HepG2 (cell line): ENCODE measurements at regions not wholly inside any gene's neighbourhood (a gene's known extent, or its start where the extent isn't known, plus 50 kb on each side); places are given as distances from the start of the nearest gene placed in this dataset.

ENCODE experiments used
- POLR2A ChIP-seq, 2 experiments: IDR thresholded peaks; 2 replicates each; pipeline ENCODE4 v1.6.1; 2011; ENCODE audit warnings: low read depth in 2 of 2, low read length in 2 of 2, mild to moderate bottlenecking in 1 of 2, moderate library complexity in 1 of 2; ENCODE audit not compliant: insufficient read depth in 1 of 2
- REXO4 ChIP-seq: sonication (generic); formaldehyde crosslinking; IDR thresholded peaks from 2 replicates; pipeline ENCODE4 v1.8.0; 2022; ENCODE audit warnings: missing genetic modification reagents, mild to moderate bottlenecking, borderline replicate concordance
- SAP130 ChIP-seq: IDR thresholded peaks from 2 replicates; pipeline ENCODE4 v1.6.1; 2016; ENCODE audit warnings: low read depth
- SATB2 ChIP-seq: sonication (generic); formaldehyde crosslinking; IDR thresholded peaks from 2 replicates; pipeline ENCODE4 v1.5.0; 2020; ENCODE audit warnings: missing genetic modification reagents
- SCMH1 ChIP-seq: sonication (generic); formaldehyde crosslinking; IDR thresholded peaks from 2 replicates; pipeline ENCODE4 v1.9.0; 2021; ENCODE audit warnings: missing genetic modification reagents, mild to moderate bottlenecking, borderline replicate concordance
- SETDB1 ChIP-seq: sonication (generic); formaldehyde crosslinking; IDR thresholded peaks from 2 replicates; pipeline ENCODE4 v1.5.1; 2020; ENCODE audit warnings: missing genetic modification reagents, mild to moderate bottlenecking, borderline replicate concordance
- ZBTB40 ChIP-seq, 2 experiments: fragments of 450-650 bp in 1 of 2; sonication (generic) in 1 of 2; formaldehyde crosslinking in 1 of 2; IDR thresholded peaks; 2 replicates each; pipeline versions ENCODE4 v1.6.1 to v1.8.0; 2016 to 2022; ENCODE audit warnings: antibody characterized with exemption in 1 of 2, mild to moderate bottlenecking in 1 of 2, missing genetic modification reagents in 1 of 2
- ZNF225 ChIP-seq: sonication (generic); formaldehyde crosslinking; IDR thresholded peaks from 2 replicates; pipeline ENCODE4 v1.4.0; 2020; ENCODE audit warnings: mild to moderate bottlenecking, missing genetic modification reagents
- ZNF687 ChIP-seq: sonication (generic); formaldehyde crosslinking; IDR thresholded peaks from 2 replicates; pipeline ENCODE4 v1.5.1; 2020; ENCODE audit warnings: mild to moderate bottlenecking, missing genetic modification reagents, moderate library complexity
- TF ChIP-seq, protein P1 (sequence below): sonication (generic); formaldehyde crosslinking; conservative IDR thresholded peaks from 2 replicates; pipeline ENCODE4 v1.4.0; 2020; ENCODE audit warnings: missing genetic modification reagents
- TF ChIP-seq, protein P2 (sequence below): sonication (generic); formaldehyde crosslinking; IDR thresholded peaks from 2 replicates; pipeline ENCODE4 v1.4.0; 2020; ENCODE audit warnings: missing genetic modification reagents, borderline replicate concordance

DNA sequence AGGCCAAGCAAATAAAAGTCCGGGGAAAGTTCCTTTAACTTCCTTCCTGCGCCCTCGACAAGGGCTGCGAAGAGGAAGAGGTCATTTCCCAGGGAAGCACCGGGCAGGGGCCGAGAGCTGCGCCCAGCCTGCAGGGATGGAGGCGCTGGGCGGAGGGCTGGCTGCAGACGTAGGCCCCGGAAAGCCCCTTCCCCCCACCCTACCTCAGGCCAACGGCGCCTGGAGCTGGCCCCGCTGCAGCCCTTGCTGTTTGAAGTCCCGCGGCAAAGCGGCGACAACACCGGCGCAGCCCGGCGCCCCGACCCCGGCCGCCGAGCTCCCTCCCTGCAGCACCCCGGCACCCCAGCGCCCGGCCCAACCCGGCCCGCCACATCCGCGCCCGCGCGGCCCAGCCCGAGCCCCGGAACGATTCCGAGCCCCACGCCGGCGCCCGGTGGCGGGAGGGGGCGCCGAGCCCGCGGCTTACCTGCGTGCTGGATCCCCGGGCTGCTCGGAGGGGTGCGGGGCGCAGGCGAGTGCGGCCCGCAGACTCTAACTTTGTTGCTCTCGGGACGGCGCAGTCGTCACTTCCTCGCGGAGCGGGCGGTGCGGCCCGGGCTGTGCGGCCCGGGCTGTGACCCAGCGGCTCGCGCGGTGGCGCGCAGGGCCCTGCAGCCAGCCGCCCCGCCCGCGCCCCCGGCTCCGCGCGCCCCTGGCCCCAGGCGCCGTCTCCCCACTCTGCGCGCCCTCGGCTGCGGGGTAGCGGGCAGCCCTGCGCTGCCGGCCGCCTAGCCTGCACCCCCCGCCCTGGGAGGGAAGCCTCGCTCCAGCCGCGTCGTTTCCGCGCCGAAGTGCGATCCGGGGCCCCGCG lies 64.8 kb upstream of the PTGR2 start (continued):
- no peak for TF ChIP-seq ZBTB40 (IDR thresholded peaks at IDR 0.05)
- TF ChIP-seq ZBTB40 (CRISPR knock-in tag; IDR thresholded peaks at IDR 0.05): no peak
- TF ChIP-seq, protein P1, sequence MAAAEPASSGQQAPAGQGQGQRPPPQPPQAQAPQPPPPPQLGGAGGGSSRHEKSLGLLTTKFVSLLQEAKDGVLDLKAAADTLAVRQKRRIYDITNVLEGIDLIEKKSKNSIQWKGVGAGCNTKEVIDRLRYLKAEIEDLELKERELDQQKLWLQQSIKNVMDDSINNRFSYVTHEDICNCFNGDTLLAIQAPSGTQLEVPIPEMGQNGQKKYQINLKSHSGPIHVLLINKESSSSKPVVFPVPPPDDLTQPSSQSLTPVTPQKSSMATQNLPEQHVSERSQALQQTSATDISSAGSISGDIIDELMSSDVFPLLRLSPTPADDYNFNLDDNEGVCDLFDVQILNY (CRISPR knock-in tag): no peak
- TF ChIP-seq REXO4: no peak
- TF ChIP-seq SATB2 (CRISPR knock-in tag): no peak
- TF ChIP-seq SAP130 (CRISPR knock-in tag): peak; percentile 23; the same call in 1 of the 2 replicates
- TF ChIP-seq SCMH1 (CRISPR knock-in tag): no peak
- 0 out of 2 replicates have a peak, but pooled peaks have one; percentile 34 for TF ChIP-seq ZNF225 (CRISPR knock-in tag)
- TF ChIP-seq POLR2A (IDR thresholded peaks at IDR 0.05; ENCODE audit: insufficient read depth in 1 of 2, low read depth in 2 of 2, low read length in 2 of 2): peak; percentile 46 to 47
- TF ChIP-seq ZNF687: peak; percentile 62
- TF ChIP-seq SETDB1 (CRISPR knock-in tag): no peak
- TF ChIP-seq, protein P2, sequence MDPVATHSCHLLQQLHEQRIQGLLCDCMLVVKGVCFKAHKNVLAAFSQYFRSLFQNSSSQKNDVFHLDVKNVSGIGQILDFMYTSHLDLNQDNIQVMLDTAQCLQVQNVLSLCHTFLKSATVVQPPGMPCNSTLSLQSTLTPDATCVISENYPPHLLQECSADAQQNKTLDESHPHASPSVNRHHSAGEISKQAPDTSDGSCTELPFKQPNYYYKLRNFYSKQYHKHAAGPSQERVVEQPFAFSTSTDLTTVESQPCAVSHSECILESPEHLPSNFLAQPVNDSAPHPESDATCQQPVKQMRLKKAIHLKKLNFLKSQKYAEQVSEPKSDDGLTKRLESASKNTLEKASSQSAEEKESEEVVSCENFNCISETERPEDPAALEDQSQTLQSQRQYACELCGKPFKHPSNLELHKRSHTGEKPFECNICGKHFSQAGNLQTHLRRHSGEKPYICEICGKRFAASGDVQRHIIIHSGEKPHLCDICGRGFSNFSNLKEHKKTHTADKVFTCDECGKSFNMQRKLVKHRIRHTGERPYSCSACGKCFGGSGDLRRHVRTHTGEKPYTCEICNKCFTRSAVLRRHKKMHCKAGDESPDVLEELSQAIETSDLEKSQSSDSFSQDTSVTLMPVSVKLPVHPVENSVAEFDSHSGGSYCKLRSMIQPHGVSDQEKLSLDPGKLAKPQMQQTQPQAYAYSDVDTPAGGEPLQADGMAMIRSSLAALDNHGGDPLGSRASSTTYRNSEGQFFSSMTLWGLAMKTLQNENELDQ (CRISPR knock-in tag): no peak
